NCI-H187 treated with DMSO at 0.1 percent for 48 hours (cell line): ENCODE measurements at regions not wholly inside any gene's neighbourhood (a gene's known extent, or its start where the extent isn't known, plus 50 kb on each side); places are given as distances from the start of the nearest gene placed in this dataset.

ENCODE experiments used
- DNase-seq: peaks from one replicate; lab custom pipeline; 2025; lab: John Stamatoyannopoulos, UW

DNA sequence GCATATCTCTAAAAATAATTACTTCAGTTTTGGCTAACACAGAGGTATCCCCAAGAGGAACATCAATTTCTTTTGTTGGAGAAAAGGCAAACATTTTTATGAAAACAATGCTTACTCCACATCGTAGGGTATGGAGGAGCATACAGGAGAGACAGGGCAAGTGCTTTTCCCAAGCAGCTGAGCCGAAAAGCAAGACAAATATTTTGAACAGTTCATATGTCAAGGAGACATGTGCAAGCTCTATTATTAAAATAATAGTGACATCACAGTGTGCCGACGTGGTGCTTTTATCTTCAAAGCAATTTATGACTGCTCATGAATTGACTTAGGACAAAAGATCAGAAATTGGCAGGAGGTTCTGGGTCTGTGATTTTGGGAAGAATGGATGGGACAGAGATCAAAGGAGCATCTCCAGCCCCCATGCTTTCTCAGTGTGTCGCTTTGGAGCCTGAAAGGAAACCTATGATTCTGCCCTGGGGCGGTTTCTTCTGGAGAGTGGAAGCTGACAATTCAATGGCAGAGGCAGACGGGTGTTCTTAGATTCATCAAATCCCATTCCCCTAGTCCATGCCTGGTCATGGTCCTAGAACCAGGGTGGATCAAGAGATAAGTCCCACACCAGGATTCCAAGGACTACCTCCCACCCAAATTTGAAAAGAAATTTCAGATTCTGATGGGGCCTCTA lies 97.1 kb downstream of the JCAD start:
- DNase-seq, result no peak

DNA sequence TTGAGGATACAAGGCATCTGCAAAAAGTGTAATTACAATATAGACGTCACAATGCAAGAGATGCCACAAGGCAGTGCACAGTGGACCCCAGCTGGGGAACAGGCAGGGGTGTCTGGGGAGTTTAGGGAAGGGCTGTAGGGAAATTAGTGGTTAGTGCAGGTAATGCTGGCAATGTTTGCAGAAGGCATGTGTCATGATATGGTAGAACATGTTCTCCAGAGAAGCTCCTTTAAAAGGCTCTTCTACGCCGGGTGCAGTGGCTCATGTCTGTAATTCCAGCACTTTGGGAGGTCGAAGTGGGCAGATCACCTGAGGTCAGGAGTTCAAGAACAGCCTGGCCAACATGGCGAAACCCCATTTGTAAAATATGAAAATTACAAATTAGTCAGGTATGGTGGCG lies 98.0 kb downstream of the JCAD start:
- no peak for DNase-seq

GRCh38 chr10:29960261-29960660 lies 99.1 kb downstream of the JCAD start:
- no peak for DNase-seq

- no peak for DNase-seq
Measured at GRCh38 chr10:29959586-29959985, 99.8 kb downstream of the JCAD start.

- DNase-seq, result no peak
Measured at GRCh38 chr10:29958440-29958839, 100.9 kb downstream of the JCAD start.

- no peak for DNase-seq
Measured at GRCh38 chr10:29957907-29958331, 101.5 kb downstream of the JCAD start.

GRCh38 chr10:29957236-29957635 lies 102.2 kb downstream of the JCAD start:
- DNase-seq, result no peak

DNA sequence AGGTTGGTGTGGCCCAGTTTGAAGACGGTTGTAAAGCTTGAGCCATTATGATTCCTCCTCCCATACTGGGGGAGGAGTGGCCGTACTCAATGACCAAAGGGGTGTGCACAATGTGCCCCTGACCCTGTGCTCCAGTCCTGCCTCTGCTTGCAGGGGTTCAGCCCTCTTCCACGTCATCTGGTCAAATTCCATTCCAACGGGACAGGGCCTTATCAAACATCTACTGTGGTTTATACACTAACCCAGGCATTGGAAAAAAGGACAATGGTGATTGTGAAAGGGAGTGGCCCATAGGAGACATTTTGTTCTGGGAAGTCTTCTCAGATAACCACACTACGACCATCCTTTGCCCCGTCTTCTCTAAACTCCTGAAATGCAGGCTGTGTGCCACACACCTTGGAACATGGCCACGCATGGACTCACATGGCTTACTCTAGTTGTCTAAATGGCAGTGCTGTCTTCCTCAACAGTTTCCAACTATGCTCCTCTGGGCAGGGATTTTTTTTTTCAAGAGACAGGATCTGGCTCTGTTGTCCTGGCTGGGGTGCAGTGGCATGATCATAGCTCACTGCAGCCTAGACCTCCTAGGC lies 103.0 kb downstream of the JCAD start:
- no peak for DNase-seq

DNA sequence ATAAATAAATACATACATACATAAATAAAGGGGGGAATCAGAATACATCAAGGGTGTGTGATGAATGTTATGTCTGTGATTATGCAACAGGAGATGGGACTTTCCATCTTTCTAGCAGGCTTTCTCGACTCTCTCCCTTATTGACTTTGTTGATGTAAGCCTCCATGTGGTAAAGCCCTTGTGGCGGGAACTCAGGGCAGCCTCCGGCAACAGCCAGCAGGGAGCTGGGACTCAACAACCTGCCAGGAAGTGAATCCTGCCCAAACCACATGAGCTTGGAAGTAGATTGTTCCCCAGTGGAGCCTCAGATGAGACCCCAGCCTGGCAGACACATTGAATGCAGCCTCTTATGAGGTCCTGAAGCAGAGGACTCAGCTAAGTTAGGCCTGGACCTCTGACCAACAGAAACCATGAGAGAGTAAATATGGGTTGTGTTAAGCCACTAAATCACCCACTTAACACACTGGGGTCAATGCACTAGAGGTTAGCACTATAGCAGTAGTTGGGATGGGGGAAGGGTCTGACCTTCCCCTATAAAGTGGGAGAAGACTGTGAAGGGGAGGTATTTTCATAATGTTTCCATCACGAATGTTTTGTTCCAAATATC lies 104.0 kb downstream of the JCAD start:
- no peak for DNase-seq

GRCh38 chr10:29951441-29951931 lies 107.9 kb downstream of the JCAD start:
- no peak for DNase-seq

DNA sequence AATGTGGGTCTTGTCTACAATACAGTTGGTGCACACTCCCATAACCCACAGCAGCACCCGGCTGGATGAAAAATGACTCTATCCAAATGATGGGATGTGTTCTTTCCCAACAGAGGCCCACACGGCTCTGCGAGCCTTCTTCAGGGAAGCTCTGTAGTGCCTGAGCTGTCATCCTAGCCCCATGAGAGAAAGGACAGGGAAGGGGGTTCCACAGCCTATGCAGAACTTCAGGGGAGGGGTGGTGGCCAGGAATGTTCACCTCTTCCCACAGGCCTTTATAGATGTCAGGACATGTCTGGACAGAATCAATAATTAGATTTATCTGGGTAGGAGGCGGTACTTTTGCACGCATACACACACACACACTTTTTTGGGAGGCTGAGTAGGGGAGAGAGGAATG lies 109.0 kb downstream of the JCAD start:
- no peak for DNase-seq

DNA sequence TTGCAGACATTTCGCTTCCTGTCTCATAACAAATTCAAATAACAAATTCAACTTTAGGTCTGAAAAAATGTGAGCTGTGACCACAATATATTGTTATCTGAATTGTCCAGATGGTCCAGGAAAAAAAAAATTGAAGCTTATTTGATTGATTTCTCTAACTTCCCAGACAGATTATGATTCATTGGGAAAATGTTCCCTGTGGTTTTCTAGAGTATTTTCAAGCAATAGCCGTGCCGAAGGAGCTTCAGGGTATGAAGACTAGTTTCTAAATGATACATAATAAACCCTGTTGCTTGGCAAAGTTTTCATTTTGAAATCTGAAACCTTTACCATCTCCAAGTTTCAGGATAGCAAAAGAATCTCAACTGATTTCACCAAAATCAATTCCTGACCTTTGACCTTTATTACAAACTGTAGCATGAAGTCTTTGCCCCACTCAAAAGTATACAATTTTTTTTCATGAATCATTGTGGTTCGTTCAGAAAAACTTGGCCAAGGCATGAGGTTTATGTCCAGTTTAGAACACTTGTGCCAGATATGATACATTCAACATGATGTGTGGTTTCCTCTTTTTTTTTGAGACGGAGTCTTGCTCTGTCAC lies 109.9 kb downstream of the JCAD start:
- DNase-seq, result no peak

DNA sequence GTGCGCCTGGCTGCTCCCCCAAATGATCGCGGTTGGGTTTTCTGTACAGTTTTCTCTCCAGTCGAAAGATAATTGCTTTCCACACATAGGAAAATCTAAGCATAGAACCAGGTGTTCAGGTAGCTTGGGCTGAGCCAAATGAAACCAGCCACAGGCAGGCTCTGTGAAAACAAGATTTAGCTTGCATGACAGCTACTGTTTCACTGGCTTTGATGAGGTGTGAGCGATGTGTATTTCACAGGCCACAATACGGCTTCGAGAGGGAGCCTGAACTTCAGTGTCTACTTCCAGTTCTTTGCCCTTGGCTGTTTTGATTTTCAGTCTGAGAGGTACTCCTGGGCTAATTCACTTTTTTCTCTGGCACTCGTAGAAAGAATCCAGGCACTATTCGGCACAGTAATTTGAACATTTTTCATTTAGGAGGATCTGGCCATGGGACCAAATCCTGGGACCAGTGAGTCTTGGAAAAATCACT lies 110.5 kb downstream of the JCAD start:
- no peak for DNase-seq

DNA sequence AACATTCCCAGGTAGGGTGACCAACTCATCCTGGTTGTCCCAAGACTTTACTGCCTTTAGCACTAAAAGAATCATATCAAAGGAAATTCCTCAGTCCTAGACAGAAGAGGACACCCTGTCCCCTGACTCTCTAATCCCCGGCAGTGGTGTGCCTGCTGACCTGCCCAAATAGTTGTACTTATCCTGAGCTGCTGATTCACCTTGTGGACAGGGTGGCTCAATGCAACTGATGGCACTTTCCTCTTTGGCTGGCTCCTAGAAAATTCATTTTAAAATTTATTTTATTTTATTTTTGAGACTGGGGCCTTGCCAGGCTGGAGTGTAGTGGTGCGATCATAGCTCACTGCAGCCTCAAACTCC lies 111.7 kb downstream of the JCAD start:
- no peak for DNase-seq

DNA sequence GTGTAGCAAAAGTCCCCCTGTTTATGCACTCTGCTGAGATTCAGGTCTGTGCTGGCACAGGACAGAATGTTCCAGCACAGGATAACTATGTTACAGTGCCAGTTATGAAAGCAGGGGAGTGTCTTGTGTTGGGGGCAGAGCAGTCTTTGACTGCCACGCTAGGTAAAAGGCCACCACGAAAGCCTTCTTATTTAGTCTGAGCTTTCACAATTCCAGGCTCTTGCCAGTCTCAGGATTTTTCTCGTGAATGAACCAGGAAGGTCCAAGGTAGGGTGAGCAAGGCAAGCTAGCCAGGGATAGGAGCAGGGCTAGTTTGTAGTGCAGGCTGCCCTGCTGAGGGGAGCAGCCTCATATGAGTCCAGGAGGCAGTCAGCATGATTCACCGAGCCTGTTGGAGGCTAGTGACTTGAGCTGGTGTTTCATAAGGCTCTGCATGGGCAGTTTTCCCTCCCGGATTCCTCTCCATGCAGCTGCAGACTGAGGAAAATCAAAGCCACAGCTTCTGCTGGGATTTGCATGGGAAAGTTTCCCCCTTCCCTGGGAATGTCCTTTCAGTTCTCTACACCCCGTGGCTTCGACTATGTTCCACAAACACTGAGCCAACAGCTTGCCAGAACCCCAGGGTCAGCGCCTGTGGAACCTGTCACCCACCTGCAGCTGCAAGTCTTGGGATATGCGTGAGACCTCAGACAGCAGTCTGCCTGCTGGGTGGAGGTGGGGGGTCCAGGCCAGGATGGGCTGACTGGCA lies 112.3 kb downstream of the JCAD start:
- DNase-seq, result no peak

GRCh38 chr10:29946614-29946952 lies 112.8 kb downstream of the JCAD start:
- no peak for DNase-seq

GRCh38 chr10:29941476-29941875 lies 117.9 kb downstream of the JCAD start:
- DNase-seq, result no peak

GRCh38 chr10:29932991-29933390 lies 126.4 kb downstream of the JCAD start:
- no peak for DNase-seq

GRCh38 chr10:29931833-29932232 lies 127.6 kb downstream of the JCAD start:
- DNase-seq, result no peak

GRCh38 chr10:29929006-29929405 lies 130.4 kb downstream of the JCAD start:
- DNase-seq, result no peak

DNA sequence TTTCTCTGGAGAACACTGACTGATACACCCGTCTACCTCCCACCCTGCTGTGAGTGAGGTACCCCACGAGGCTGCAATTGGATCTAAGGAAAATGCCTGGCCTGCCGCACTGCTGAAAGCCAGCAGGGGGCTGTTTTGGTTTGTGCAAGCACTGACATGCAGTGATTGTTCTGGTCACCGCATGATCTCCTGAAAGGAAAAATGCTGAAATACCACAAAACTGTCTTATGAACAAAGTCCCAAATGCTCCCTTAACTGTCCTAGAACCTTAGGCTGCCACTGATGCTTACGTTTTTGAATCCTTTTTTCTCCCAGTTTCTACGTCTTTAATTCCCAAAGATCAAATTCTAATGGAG lies 132.7 kb downstream of the JCAD start:
- DNase-seq, result no peak
